ELR (cell line): ENCODE measurements at regions not wholly inside any gene's neighbourhood (a gene's known extent, or its start where the extent isn't known, plus 50 kb on each side); places are given as distances from the start of the nearest gene placed in this dataset.
"Not testable (repeated sequence)": the region's sequence is repeated elsewhere in the genome, so short reads cannot be mapped to it uniquely, and the experiment has no call there.

Experiments
- DNase-seq: peaks from one replicate; pipeline ENCODE4 v3.0.0-alpha.2; 2015; ENCODE audit warnings: low read depth

DNA sequence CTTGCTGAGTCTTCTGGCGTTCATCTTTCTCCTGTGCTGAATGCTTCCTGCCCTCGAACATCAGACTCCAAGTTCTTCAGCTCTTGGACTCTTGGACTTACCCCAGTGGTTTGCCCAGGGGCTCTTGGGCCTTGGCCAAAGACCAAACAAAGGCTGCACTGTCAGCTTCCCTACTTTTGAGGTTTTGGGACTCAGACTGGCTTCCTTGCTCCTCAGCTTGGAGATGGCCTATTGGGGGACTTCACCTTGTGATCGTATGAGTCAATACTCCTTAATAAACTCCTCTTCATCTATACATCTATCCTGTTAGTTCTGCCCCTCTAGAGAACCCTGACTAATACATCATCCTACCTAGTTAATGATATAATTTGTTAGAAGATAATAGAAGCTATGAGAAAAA, 415.4 kb downstream of the TMEM38B start:
- DNase-seq, result not testable (repeated sequence)

DNA sequence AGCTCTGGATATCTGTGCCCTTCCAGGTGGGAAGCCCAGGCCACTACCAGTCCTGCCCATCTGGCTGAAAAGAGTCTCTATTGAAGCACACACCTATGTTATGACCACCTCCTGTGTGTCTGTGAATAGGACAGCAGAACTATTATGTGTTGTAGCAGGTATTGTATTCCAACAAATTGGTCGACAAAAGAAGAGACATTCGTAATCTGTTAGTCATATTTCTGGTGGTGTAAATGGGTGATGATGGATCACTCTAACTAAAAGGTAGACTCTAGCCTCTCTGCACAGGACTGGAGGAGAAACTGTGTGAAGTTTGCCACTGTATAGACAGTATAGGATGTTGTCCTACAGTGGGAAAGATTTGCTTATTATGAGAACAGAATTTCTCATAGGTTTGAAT, 416.1 kb downstream of the TMEM38B start:
- no peak for DNase-seq

DNA sequence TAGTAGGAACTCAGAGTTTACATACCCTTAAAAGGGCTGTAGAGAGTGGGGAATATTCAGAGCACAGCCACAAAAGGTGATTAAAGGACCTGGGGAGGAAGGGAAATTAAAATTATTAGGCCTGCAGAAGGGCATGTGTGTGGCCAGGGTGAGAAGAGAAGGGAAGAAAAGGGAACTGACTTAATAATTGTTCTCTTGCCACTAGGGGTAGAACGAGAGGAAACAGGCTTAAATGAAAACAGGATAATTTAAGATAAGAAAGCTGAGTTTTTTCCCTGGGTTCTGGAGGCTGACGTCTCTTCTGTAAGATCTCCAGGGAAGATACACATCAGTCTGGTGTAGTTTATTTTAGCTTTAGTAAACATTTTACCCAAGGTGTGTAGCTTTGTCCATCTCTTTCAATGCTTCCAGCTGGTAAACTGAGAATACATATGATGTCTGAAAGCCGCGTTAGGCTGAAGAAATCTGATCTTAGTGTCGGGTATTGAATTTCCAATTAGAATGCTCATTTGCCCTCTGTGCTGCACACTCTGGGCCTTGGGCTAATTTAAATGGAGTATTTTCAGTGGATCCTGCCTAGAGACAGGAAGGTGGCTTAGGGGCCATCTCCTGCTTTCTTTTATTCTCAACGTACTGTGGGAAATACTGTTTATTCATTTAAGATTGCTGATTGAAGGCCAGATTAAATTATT, 416.8 kb downstream of the TMEM38B start:
- DNase-seq, result no peak

DNA sequence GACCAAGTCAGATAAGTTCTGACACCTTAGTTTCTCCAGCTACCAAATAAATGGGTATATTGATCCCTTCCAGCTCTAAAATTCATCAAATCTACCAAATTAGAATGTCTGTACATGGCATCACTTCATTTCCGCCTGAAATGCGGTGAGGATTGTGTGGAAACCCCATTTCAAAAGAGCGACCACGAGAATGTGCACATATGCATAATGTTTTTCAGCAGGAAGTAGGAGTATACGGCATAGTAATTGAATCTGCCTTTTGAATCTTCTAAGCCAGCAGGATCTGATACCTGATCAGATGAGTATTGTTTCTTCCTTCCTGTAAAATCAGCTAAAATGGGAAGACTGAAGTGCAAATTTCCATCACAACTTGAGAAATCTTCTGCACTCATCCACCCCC, 418.6 kb downstream of the TMEM38B start:
- no peak for DNase-seq

DNA sequence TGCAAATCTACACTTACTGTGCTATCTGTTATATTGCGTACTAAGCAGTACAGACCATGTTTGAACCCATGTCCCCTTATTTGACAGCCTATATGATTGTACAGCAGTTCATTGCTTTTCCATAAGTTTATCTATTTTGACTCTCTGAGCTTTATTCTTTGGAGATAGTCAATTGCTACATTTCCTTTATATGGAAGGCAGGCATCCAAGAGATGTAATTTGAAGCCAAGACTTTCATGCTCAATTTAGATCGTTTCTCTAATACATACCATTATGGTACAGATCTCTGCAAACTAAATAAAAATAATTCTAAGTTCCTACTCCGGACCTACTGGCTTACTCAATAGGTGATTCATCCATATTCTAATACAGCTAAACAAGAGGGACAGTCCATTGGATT, 424.8 kb downstream of the TMEM38B start:
- DNase-seq, result no peak

DNA sequence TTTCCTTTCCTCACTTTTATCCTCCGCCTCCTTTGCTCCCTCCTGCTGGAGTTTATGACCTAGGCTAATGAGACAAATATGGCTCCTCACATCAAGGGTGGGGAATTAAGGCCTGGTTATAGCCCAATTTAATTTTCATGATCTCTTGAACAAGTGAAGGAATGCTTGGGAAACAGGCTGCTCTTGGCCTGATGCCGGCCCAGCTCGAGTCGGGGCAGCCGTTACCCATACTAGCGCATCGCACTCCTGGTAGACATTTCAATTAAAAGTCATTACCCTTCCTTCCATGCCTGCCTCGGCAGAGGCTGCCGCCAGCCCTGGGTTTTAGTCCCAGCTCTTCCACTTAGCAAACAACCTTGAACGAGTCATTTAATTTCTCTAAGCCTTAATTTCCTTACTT, 425.7 kb downstream of the TMEM38B start:
- DNase-seq, result no peak

DNA sequence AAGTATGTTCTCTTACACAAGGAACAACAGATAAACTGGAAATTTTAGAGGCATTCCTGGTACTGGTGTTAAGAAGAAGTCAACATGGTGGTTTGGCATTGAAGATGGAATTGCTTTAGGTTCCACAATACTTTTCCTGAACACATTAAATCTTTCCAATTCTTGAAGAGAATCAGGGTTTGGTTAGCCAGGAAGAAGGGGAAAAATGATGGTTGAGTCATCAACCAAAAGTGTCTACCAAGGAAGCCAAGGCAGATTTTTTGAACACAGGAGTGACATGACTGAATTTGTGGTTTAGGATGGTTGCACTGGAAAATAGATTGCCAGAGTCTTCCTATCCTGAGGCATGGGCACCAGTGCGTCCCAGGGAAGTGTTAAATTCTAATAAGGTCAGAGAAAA, 433.4 kb downstream of the TMEM38B start:
- no peak for DNase-seq

DNA sequence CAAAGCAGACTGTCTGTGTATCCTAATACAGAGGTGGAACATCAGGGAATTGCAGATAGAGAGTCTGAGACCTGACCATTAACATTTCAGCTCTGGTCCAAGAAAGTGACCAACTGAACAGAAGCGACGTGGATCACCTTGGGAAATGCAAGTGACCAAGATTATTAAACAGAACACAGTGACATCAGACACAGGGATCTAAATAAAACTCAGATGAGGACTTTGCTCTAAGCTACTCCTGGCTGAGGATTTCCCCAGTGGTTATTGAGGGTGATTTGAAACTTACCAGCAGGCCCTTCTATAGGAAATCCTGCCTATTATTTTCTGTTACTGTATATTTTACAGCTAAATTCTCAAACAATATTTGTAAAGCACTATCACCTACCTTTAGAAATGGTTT, 436.0 kb downstream of the TMEM38B start:
- no peak for DNase-seq

DNA sequence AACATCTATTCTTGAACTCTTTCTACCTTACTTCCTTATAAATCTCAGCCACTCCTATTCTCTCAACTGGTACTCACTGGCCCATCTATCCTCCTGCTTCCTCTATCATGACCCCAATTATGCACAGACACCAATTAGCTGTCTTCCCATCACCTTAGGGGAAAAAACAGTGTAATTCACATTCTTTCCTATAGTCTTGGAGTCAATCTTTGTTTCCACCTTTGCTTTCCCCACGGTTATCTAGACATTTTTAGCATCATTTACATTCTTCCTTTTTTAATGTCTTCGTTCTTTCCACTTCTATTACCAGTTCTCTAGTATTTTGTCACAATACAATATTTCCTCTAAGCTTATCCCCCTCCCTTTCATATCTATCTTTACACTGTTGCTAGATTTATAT, 449.4 kb downstream of the TMEM38B start:
- no peak for DNase-seq

DNA sequence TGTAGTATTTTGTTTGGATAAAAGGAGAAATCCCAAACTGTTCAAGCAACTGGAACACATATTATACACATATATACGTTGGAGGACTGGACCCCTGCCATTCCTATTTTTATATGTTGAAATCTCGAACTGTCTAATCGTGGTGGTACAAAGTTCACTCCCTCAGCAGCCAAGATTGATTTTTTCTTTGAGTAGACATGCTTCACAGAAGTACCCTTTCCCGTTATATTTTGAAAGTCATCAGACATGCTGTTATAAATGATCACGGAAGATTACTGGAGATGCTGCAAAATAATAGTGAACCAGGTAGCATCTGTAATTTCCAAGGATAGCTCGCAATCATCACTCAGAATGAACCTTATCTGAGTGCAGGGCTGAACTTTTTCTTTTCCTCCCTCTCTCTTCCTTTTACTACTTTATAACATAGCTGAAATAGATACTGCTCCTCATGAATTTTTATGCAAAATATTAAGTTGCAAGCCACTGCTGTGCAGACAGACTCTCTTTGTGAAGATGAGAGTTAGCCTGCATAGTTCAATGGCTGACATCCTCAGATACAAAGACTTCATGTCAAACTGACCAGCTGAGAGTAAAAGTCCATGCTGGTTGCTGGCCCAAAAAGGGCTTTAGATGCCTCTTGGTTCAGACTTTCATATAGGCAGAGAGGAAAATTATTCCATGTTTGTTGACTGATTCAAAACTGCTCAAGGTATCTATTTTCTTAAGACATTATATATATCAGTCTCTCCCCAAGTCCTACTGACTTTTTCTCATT, 451.9 kb downstream of the TMEM38B start:
- DNase-seq, result no peak

DNA sequence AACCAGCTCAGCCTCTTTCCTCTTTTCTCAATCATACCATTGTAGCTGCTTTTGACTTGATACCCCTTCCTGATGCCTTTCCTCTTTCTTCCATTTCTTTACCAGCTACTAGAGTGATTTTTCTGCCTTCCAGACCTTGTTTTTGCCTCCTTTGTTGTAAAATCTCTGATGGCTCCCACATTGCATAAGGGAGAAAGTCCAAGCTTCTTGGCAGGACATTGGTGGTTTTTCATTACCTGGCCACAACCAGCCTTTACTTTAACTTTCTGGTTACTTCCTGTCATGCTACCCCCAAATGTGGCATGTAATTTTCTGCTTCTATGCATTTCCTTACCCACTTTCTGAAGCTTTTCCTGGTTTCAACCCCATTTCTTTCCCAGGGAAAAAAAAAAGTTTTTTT, 452.5 kb downstream of the TMEM38B start:
- no peak for DNase-seq

DNA sequence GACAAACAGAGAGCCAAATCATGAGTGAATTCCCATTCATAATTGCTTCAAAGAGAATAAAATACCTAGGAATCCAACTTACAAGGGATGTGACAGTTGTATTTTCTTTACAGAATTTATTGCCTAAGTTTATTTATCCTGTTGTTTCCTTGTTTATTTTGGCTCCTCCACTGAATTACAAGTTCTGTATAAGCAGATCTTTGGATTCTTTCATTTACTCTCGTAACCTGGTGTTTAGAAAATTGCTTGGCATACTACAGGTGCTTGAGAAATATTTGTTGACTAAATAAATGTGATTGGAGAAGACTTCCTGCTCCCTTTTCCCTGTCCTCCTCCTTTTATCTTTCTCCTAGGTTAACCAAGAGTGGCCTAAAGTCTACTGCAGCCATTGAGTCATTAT, 455.6 kb downstream of the TMEM38B start:
- DNase-seq, result no peak

DNA sequence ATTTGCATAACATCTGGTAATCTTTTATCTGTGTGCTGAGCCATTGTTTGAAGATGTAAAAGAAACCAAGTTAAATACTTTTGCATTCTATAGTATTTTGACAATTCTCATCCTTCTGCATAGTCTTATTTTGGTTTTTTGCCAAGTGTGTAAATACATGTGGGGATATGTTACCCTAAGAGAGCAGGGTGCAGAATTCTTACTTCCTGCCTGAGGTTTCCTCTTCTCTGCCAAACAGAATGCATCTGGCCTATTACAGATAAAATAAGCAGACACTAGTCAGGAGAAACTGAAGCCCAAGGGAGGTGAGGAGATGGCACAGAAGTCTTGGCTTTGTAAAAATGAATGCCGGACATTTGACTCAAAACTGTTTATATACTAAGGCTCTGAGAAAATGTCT, 462.1 kb downstream of the TMEM38B start:
- DNase-seq, result no peak

DNA sequence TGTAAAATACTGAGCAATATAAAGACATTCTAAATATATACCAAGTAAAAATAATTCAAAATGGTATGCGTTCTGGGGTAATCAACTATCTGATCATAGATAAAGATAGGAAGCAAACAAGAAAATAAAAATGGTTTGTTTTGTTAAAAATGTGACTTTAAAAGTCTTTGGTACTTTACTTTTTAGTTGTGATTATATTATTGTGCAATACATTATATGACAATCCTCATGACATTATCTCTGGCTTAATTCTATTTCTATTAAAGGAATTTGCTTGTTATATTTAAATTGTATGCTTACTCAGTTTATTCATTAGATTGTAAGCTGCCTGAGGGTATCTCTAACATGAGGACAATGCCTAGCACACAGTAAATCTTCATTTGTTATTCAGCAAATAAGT, 477.9 kb downstream of the TMEM38B start:
- no peak for DNase-seq

DNA sequence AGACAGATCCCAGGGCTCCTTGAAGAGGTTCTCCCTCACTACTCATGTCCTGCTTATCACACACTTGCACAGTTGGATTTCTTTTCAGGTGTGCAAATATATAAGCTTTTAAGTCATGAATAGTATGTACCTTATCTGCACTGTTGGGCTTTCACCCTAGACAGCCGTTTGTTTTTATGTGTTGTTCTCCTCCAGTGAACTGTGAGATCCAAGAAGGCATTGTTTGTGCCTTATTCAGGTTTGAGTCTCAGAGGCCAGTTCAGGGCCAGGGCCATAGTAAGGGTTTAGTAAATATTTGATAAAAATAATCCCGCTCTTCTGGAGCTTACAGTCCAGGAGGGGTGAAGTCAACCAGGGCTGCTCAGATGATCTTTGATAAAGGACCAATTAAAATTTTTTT, 480.0 kb downstream of the TMEM38B start:
- DNase-seq, result no peak

DNA sequence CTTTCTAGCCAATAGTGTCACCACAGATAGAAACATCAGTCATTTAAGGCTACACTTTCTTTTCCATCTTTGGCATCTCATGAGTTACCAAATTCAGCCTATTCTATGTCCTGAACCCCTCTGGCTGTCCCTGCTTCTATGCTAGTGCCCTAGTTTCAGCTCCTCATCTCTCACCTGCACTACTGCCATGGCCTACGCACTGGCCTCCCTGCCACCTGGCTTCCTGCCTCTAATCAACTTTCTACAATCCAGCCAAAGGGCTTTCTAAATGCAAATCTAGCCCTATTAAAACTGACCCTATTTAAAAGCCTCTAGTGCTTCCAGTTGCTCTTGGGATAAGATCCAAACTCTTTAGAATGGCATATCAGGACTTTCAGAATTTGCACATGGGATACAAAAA, 482.9 kb downstream of the TMEM38B start:
- no peak for DNase-seq

DNA sequence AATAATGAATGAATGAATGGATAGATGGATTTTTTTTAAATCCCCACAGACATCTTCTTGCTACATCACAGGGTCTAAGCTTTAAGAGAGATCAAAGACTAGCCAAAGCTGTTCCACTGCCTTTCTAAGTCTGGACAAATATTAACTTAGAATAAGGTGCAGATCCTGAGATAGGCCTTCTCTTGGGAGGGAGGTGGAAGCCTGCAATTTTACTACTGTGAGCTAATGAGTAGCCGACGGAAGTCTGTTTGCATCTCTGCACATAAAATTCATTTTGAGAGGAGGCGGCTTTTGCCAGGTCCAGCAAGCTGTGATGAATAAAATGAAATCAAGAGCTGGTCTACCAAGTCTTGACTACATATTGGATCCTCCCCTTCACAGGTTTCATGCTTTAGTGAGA, 484.9 kb downstream of the TMEM38B start:
- DNase-seq, result no peak

DNA sequence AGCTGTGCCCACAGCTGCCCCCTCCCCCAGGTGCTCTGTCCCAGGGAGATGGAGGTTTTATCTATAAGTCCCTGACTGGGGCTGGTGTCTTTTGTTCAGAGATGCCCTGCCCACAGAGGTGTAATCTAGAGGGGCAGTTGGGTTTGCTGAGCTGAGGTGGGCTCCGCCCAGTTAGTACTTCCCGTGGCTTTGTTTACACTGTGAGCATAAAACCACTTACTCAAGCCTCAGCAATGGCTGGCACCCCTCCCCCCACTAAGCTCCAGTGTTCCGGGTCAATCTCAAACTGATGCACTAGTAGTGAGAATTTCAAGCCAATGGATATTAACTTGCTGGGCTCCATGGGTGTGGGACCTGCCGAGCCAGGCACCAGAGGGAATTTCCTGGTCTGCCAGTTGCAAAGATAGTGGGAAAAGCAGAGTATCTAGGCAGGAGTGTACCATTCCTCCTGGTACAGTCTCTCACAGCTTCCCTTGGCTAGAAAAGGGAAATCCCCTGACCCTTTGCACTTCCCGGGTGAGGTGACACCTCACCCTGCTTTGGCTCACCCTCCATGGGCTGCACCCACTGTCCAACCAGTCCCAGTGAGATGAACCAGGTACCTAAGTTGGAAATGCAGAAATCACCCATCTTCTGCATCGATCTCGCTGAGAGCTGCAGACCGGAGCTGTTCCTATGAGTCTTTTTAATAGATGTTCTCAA, 509.6 kb downstream of the TMEM38B start:
- not testable (repeated sequence) for DNase-seq

DNA sequence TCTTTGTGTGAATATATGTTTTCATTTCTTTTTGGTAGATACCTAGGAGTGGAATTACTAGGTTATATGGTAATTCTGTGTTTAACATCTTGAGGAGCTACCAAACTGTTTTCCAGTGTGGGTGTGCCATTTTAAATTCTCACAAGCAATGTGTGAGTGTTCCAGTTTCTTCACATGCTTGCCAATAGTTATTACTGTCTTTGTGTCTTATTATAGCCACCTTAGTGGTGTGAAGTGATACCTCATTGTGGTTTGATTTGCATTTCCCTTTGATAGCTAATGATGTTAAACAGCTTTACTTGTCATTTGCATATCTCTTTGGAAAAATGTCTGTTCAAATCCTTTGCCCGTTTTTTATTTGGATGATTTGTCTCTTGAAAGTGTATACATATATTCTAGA, 513.0 kb downstream of the TMEM38B start:
- DNase-seq, result no peak

DNA sequence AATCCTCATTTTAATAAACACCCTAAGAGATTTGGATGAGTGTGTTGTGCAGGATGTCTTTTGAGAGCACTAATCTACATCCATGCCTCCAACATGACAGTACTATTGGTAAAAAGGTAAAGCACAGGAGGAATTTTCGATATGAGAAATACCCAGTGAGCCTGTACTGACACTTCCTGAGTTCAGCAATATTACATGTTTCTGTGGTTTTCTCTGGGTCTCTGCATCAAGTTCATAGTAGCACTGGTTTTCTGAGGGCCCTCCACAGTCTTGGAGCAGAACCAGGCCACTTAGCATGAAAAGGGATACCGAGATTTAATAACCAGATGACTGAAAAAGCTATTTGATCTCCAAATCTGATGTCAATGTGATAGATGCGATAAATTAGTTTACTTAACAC, 524.1 kb downstream of the TMEM38B start:
- no peak for DNase-seq

DNA sequence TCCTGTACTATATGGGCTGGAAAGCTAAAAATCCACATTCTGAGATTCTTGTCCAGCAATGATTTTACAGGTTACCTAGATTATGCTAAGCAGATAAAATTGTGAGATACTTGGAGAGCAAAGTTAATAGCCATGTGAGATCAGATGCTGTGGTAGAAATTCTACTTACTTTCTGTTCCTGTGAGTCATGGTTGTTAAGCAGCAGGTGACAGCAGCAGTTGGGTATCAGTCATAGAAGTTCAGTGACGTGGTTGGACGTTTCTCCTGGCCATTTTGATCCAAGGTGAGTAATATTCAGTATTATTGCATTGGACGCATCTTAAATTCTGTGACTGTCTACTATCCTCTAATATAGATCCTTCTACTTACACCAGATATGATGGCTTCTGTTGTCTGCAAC, 524.5 kb downstream of the TMEM38B start:
- no peak for DNase-seq

DNA sequence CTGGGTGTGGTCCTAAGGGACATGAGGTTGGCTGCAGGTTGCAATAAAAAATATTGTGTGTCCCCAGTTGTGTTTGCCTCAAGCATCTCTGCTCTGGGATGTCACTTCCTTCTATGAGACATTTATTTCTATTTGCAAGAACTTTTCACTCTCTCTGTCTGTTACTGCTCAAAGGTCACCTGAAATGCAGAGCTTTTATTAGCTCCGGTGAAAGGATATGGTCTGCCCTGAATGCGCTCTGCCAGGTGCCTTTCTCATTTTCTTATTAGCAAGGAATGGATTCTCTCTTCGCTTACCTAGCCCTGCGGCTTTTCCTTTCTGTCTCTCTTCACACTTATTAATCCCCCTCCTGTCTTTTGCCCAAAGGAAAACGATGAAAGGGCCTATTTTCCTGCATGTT, 526.1 kb downstream of the TMEM38B start:
- no peak for DNase-seq

DNA sequence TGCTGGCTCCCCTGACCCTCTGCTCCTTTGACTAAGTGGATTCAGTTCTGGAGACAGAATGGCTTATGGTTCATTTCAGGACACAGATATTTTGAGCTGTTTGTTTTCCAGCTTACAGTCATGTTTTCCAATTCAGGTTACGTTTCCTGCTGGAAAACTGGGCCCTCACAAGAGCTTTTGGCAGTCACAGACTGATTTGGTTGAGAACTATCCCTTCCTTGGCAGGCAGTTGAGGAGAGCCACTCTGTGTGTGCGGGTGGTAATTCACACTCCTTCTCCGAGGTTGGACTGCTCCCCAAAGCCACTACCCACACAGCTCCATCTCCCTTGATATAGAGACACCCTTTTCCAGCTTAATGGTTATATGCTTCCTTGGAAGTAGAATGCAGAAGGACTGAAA, 534.5 kb downstream of the TMEM38B start:
- DNase-seq, result no peak
